Osteoblast (primary cell): ENCODE measurements at regions not wholly inside any gene's neighbourhood (a gene's known extent, or its start where the extent isn't known, plus 50 kb on each side); places are given as distances from the start of the nearest gene placed in this dataset.

ENCODE experiments used
- DNase-seq: peaks from one replicate; pipeline ENCODE4 v3.0.0; 2011; ENCODE audit warnings: low spot score, mixed read lengths; ENCODE audit not compliant: insufficient read length; ENCODE audit errors: missing footprints
- H2AFZ ChIP-seq: 2 replicates; pipeline ENCODE4 v1.6.0; 2011; ENCODE audit warnings: mild to moderate bottlenecking, low read length
- H3K27ac ChIP-seq: 2 replicates; pipeline ENCODE4 v1.5.1; 2011; ENCODE audit warnings: mild to moderate bottlenecking, low read depth, low read length, moderate library complexity
- H3K27me3 ChIP-seq: 2 replicates; pipeline ENCODE4 v1.6.0; 2012; ENCODE audit warnings: mild to moderate bottlenecking, control low read depth, inconsistent platforms, low read length, moderate library complexity; ENCODE audit not compliant: insufficient read depth
- H3K36me3 ChIP-seq: 2 replicates; pipeline ENCODE4 v1.5.1; 2011; ENCODE audit warnings: mild to moderate bottlenecking, low read length, control low read depth, moderate library complexity; ENCODE audit not compliant: insufficient read depth
- H3K4me1 ChIP-seq: 2 replicates; pipeline ENCODE4 v1.5.1; 2011; ENCODE audit warnings: mild to moderate bottlenecking, low read length, control low read depth, moderate library complexity; ENCODE audit not compliant: insufficient read depth
- H3K4me2 ChIP-seq: 2 replicates; pipeline ENCODE4 v1.6.0; 2011; ENCODE audit warnings: mild to moderate bottlenecking, low read length; ENCODE audit not compliant: insufficient read depth
- H3K4me3 ChIP-seq: fragments of 200-600 bp; sonication (generic); 3 replicates; pipeline ENCODE4 v1.5.1; 2012; ENCODE audit warnings: mild to moderate bottlenecking, low read length, inconsistent platforms; ENCODE audit not compliant: insufficient read depth
- H3K79me2 ChIP-seq: 2 replicates; pipeline ENCODE4 v1.6.0; 2012; ENCODE audit warnings: mild to moderate bottlenecking, low read length, control low read depth, inconsistent platforms; ENCODE audit not compliant: insufficient read depth
- H3K9me3 ChIP-seq: 2 replicates; pipeline ENCODE4 v1.5.1; 2011; ENCODE audit warnings: low read depth, low read length, control low read depth
- H4K20me1 ChIP-seq: 2 replicates; pipeline ENCODE4 v1.6.0; 2012; ENCODE audit warnings: mild to moderate bottlenecking, low read length, control low read depth; ENCODE audit not compliant: insufficient read depth
- CTCF ChIP-seq: IDR thresholded peaks from 2 replicates; pipeline ENCODE4 v1.5.1; 2011; ENCODE audit warnings: mild to moderate bottlenecking, low read depth, low read length, moderate library complexity; ENCODE audit errors: extremely low read depth

GRCh38 chr2:22691666-22692065 is 693.3 kb upstream of the KLHL29 start:
- H3K27me3 ChIP-seq = no peaks in the 10 kb centered on the region
- no peak overlapping the region for H3K4me3 ChIP-seq
- no peak overlapping the region for H3K4me2 ChIP-seq
- no peaks in the 10 kb centered on the region for H3K79me2 ChIP-seq
- H3K4me1 ChIP-seq = no peaks in the 10 kb centered on the region
- TF ChIP-seq CTCF = no peak
- no peak overlapping the region for H3K27ac ChIP-seq
- H2AFZ ChIP-seq = no peak overlapping the region
- no peak for DNase-seq
- H4K20me1 ChIP-seq = no peaks in the 10 kb centered on the region
- H3K9me3 ChIP-seq = no peaks in the 10 kb centered on the region
- H3K36me3 ChIP-seq = no peaks in the 10 kb centered on the region

- DNase-seq = no peak
- Histone ChIP-seq H3K4me1 (no peaks in the 10 kb centered on the region), H4K20me1 (no peaks in the 10 kb centered on the region), H3K36me3 (no peaks in the 10 kb centered on the region), H3K4me2 (no peak overlapping the region), H3K4me3 (no peak overlapping the region), H3K79me2 (no peaks in the 10 kb centered on the region), H2AFZ (no peak overlapping the region), H3K27ac (no peak overlapping the region), H3K9me3 (peaks cover 2% of the 10 kb centered on the region), H3K27me3 (no peaks in the 10 kb centered on the region)
- TF ChIP-seq CTCF = no peak
Observed at GRCh38 chr2:22692746-22693145, 692.2 kb upstream of the KLHL29 start.

GRCh38 chr2:22694300-22694699 is 690.7 kb upstream of the KLHL29 start:
- no peak overlapping the region for H3K4me3 ChIP-seq
- no peaks in the 10 kb centered on the region for H3K79me2 ChIP-seq
- H3K9me3 ChIP-seq = peaks cover 4% of the 10 kb centered on the region
- H3K27me3 ChIP-seq = no peaks in the 10 kb centered on the region
- TF ChIP-seq CTCF = no peak
- no peaks in the 10 kb centered on the region for H3K36me3 ChIP-seq
- no peak for DNase-seq
- no peak overlapping the region for H2AFZ ChIP-seq
- H3K4me2 ChIP-seq = no peak overlapping the region
- no peaks in the 10 kb centered on the region for H3K4me1 ChIP-seq
- H4K20me1 ChIP-seq = no peaks in the 10 kb centered on the region
- no peak overlapping the region for H3K27ac ChIP-seq

- TF ChIP-seq CTCF = no peak
- Histone ChIP-seq H3K36me3 (no peaks in the 10 kb centered on the region), H3K79me2 (no peaks in the 10 kb centered on the region), H3K4me1 (no peaks in the 10 kb centered on the region), H2AFZ (no peak overlapping the region), H3K4me3 (no peak overlapping the region), H3K9me3 (peaks cover 4% of the 10 kb centered on the region), H3K4me2 (no peak overlapping the region), H4K20me1 (no peaks in the 10 kb centered on the region), H3K27me3 (no peaks in the 10 kb centered on the region), H3K27ac (no peak overlapping the region)
- DNase-seq = no peak
Observed at GRCh38 chr2:22694856-22695255, 690.1 kb upstream of the KLHL29 start.
